Stimulated activated CD8-positive, alpha-beta memory T cell treated with anti-CD3 and anti-CD28 coated beads, Interleukin-15, amount 100 ng/mL, for 4 hours (primary cell): ENCODE measurements at regions not wholly inside any gene's neighbourhood (a gene's known extent, or its start where the extent isn't known, plus 50 kb on each side); places are given as distances from the start of the nearest gene placed in this dataset.
"Not testable (repeated sequence)": the region's sequence is repeated elsewhere in the genome, so short reads cannot be mapped to it uniquely, and the experiment has no call there.

Experiments
- DNase-seq, 2 donors: peaks; one replicate each; pipeline ENCODE4 v3.0.0-alpha.2; 2020; ENCODE audit warnings: low read depth in 2 of 2

GRCh38 chr14:106302661-106303060 lies 776.3 kb downstream of the TMEM121 start:
- DNase-seq = no peak

GRCh38 chr14:106304271-106304670 lies 777.9 kb downstream of the TMEM121 start:
- no peak for DNase-seq

- peak; percentile 7 to 30 for DNase-seq
Observed at GRCh38 chr14:106308839-106309389, 782.5 kb downstream of the TMEM121 start.

- no peak for DNase-seq
Observed at GRCh38 chr14:106309423-106309822, 783.0 kb downstream of the TMEM121 start.

- no peak for DNase-seq
Observed at GRCh38 chr14:106315436-106315835, 789.1 kb downstream of the TMEM121 start.

- no peak for DNase-seq
Observed at GRCh38 chr14:106317593-106317992, 791.2 kb downstream of the TMEM121 start.

GRCh38 chr14:106318700-106319099 lies 792.3 kb downstream of the TMEM121 start:
- peak in 1 of 2 donors; percentile 6 for DNase-seq

- not testable (repeated sequence) for DNase-seq
Observed at GRCh38 chr14:106323970-106324369, 797.6 kb downstream of the TMEM121 start.

GRCh38 chr14:106327234-106327633 lies 800.9 kb downstream of the TMEM121 start:
- DNase-seq = no peak

- not testable (repeated sequence) for DNase-seq
Observed at GRCh38 chr14:106327702-106328353, 801.4 kb downstream of the TMEM121 start.

GRCh38 chr14:106329243-106329642 lies 802.9 kb downstream of the TMEM121 start:
- not testable (repeated sequence) for DNase-seq

GRCh38 chr14:106329987-106330774 lies 803.8 kb downstream of the TMEM121 start:
- DNase-seq = not testable (repeated sequence)

GRCh38 chr14:106334428-106335109 lies 808.2 kb downstream of the TMEM121 start:
- peak in 1 of 2 donors; percentile 42 for DNase-seq

GRCh38 chr14:106335110-106335429 lies 808.7 kb downstream of the TMEM121 start:
- DNase-seq = not testable (repeated sequence)

- DNase-seq = not testable (repeated sequence)
Observed at GRCh38 chr14:106338775-106339174, 812.4 kb downstream of the TMEM121 start.

GRCh38 chr14:106340658-106341057 lies 814.3 kb downstream of the TMEM121 start:
- not testable (repeated sequence) for DNase-seq

- not testable (repeated sequence) for DNase-seq
Observed at GRCh38 chr14:106341161-106341560, 814.8 kb downstream of the TMEM121 start.

- no peak for DNase-seq
Observed at GRCh38 chr14:106343626-106344025, 817.2 kb downstream of the TMEM121 start.

- not testable (repeated sequence) for DNase-seq
Observed at GRCh38 chr14:106344065-106344614, 817.8 kb downstream of the TMEM121 start.

GRCh38 chr14:106344791-106345479 lies 818.6 kb downstream of the TMEM121 start:
- not testable (repeated sequence) for DNase-seq

- DNase-seq = no peak
Observed at GRCh38 chr14:106346084-106346483, 819.7 kb downstream of the TMEM121 start.
